NB4 (cell line): ENCODE measurements at regions not wholly inside any gene's neighbourhood (a gene's known extent, or its start where the extent isn't known, plus 50 kb on each side); places are given as distances from the start of the nearest gene placed in this dataset.

Experiments used
- DNase-seq: peaks from one replicate; pipeline ENCODE4 v3.0.0; 2010; ENCODE audit warnings: low read depth
- H3K4me3 ChIP-seq: one replicate; pipeline ENCODE4 v1.5.1; 2011; ENCODE audit warnings: mild to moderate bottlenecking, low read depth, low read length, moderate library complexity
- CTCF ChIP-seq: IDR thresholded peaks from one replicate; pipeline ENCODE4 v1.5.1; 2012; ENCODE audit warnings: low read depth, low read length
- MAX ChIP-seq: IDR thresholded peaks from 2 replicates; pipeline ENCODE4 v1.6.1; 2011; ENCODE audit warnings: low read depth, low read length
- MYC ChIP-seq: IDR thresholded peaks from 2 replicates; pipeline ENCODE4 v1.6.1; 2011; ENCODE audit warnings: low read depth, low read length
- POLR2A ChIP-seq: IDR thresholded peaks from 2 replicates; pipeline ENCODE4 v1.6.1; 2011; ENCODE audit warnings: mild to moderate bottlenecking; ENCODE audit not compliant: insufficient read length; ENCODE audit errors: extremely low read depth

- TF ChIP-seq POLR2A = no peak
- no peak for TF ChIP-seq MYC
- H3K4me3 ChIP-seq = no peak overlapping the region
- no peak for DNase-seq
These were observed 150.2 kb upstream of the PTPRG start for GRCh38 chr3:61411009-61411662.

GRCh38 chr3:61414456-61414855 is 146.9 kb upstream of the PTPRG start:
- H3K4me3 ChIP-seq = no peak overlapping the region
- no peak for DNase-seq
- TF ChIP-seq CTCF = no peak
- no peak for TF ChIP-seq MYC
- no peak for TF ChIP-seq POLR2A
- TF ChIP-seq MAX = no peak

GRCh38 chr3:61415201-61415600 is 146.2 kb upstream of the PTPRG start:
- no peak for DNase-seq
- no peak overlapping the region for H3K4me3 ChIP-seq
- TF ChIP-seq MYC (no peak), MAX (no peak), POLR2A (no peak), CTCF (no peak)

GRCh38 chr3:61416618-61417017 is 144.8 kb upstream of the PTPRG start:
- no peak for DNase-seq
- TF ChIP-seq POLR2A (no peak), MAX (no peak), CTCF (no peak), MYC (no peak)
- no peak overlapping the region for H3K4me3 ChIP-seq

GRCh38 chr3:61417352-61417751 is 144.0 kb upstream of the PTPRG start:
- DNase-seq = no peak
- no peak overlapping the region for H3K4me3 ChIP-seq
- no peak for TF ChIP-seq CTCF
- TF ChIP-seq MAX = no peak
- TF ChIP-seq MYC = no peak
- no peak for TF ChIP-seq POLR2A

GRCh38 chr3:61420136-61420759 is 141.1 kb upstream of the PTPRG start:
- no peak for DNase-seq
- TF ChIP-seq MAX = no peak
- TF ChIP-seq POLR2A = no peak
- no peak for TF ChIP-seq CTCF
- TF ChIP-seq MYC = no peak
- no peak overlapping the region for H3K4me3 ChIP-seq
